Stimulated activated CD4-positive, alpha-beta T cell treated with anti-CD3 and anti-CD28 coated beads, Interleukin-15, amount 100 ng/mL, for 1 hour (primary cell): ENCODE measurements at regions not wholly inside any gene's neighbourhood (a gene's known extent, or its start where the extent isn't known, plus 50 kb on each side); places are given as distances from the start of the nearest gene placed in this dataset.
"Not testable (repeated sequence)": the region's sequence is repeated elsewhere in the genome, so short reads cannot be mapped to it uniquely, and the experiment has no call there.

ENCODE experiments used
- DNase-seq, 2 donors: peaks; one replicate each; pipeline ENCODE4 v3.0.0-alpha.2; 2020; ENCODE audit warnings: low read depth in 1 of 2, low spot score in 1 of 2

GRCh38 chr13:76297331-76297730 is 588.9 kb downstream of the KCTD12 start:
- DNase-seq = no peak

GRCh38 chr13:76296751-76297150 is 589.5 kb downstream of the KCTD12 start:
- DNase-seq = no peak

- DNase-seq = not testable (repeated sequence)
Measured at GRCh38 chr13:76295020-76295419, 591.2 kb downstream of the KCTD12 start.

- DNase-seq = no peak
Measured at GRCh38 chr13:76293751-76294150, 592.5 kb downstream of the KCTD12 start.

DNA sequence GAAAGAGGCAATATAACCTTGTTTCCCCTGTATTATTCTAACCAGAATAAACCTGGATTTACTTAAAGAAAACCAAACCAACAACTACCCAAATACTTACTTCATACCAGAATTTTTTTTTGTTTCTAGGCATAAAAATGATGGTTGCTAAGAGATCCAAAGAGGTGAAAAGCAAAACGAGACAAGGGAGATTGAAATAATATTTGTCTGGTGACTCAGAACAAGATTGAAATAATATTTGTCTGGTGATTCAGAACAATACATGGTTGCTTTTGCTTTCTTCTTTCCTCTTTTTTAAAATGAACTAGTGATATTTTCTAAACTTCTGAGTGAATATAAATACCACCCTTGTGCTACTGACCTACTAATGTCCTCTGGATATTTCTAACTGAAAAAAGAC is 592.9 kb downstream of the KCTD12 start:
- no peak for DNase-seq

DNA sequence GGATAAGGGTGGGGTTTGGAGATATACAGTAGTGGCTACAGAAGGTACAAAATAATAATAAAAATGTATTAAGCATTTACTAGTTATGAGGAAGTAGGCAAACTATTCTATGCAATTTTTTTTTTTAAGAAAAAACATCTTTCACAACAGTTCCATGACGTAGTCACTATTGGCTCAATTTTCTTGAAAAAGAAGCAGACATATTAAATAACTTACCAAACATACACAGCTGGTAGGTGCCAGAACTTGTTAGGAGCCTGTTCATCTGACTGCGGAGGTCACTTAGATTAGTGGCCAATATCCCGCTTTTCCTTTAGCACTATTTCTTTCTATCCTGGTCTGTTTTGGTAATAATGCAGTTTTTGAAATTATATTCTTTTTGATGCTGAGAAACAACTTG is 593.5 kb downstream of the KCTD12 start:
- DNase-seq = no peak

DNA sequence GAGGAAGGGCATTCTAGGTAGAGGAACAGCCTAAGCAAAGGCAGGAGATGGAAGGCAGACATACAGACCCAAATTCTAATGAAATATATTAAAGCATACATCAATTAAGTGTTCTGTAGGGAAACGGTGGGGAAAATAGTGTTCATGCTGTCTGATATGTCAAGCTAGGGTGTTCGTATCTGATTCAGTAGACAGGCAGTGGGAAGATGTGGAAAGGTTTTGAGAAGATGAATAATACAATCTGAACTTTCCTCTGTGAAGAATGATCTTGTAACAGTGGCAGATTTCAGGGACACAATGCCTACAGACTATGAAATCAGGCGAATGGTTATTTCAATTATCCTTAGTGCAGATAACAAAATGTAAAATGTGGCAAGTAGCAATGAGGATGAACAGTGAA is 594.2 kb downstream of the KCTD12 start:
- DNase-seq = no peak

DNA sequence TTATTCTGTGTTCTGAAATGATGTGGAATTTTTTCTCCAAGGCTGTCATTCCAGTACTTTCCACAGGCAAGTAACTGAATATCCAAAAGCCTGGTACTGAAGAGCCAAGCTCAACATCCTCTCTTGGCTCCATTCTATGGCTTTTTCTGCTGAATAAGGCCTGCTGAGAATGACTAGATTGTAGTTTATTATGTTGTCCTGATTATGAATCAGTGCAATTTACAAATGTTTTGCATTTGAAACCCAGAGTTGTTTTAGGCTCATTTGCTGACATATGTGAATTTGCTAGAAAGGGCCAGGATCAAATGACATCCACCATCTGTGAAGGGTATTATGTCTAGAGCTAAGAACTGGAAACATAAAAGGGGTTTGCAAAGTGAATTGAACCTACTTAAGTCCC is 596.6 kb downstream of the KCTD12 start:
- DNase-seq = no peak

DNA sequence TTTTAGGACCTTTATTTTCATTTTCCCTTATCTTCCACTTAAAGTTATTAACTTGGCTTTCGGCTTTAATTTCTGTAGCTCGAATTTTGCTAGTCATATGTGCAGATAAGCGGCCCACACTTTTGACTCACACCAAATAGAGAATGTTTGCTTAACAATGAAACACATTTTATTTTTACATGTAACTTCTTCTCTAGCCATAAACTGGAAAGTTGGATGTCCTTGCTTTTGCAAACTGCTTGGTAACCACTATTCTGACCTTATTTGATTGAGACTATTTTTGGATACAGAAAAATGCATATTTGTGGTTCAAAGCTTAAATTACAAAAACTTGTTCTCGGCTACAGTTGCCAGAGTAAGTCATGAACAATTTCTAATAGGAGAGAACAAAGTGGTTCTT is 600.0 kb downstream of the KCTD12 start:
- no peak for DNase-seq

DNA sequence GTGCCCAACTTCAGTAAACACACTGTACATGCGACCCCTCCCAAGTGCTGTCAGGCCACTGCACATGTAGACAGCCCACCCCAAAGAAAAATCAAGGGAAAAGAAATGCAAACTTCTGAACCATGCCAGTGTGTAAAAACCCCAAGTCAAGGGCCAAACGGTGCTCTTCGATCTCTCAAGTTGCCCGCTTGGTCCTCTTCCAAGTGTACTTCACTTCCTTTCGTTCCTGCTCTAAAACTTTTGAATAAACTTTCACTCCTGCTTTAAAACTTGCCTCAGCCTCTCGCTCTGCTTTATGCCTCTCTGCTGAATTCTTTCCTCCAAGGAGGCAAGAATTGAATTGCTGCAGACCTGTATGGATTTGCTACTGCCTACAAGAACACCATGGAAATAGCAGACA is 600.7 kb downstream of the KCTD12 start:
- no peak for DNase-seq

GRCh38 chr13:76279766-76280165 is 606.4 kb downstream of the KCTD12 start:
- DNase-seq = not testable (repeated sequence)

GRCh38 chr13:76271728-76272232 is 614.4 kb downstream of the KCTD12 start:
- no peak for DNase-seq

DNA sequence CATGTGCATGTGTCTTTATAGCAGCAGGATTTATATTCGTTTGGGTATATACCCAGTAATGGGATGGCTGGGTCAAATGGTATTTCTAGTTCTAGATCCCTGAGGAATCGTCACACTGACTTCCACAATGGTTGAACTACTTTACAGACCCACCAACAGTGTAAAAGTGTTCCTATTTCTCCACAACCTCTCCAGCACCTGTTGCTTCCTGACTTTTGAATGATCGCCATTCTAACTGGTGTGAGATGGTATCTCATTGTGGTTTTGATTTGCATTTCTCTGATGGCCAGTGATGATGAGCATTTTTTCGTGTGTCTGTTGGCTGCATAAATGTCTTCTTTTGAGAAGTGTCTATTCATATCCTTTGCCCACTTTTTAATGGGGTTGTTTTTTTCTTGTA is 617.9 kb downstream of the KCTD12 start:
- not testable (repeated sequence) for DNase-seq

GRCh38 chr13:76267216-76267615 is 619.0 kb downstream of the KCTD12 start:
- no peak for DNase-seq

DNA sequence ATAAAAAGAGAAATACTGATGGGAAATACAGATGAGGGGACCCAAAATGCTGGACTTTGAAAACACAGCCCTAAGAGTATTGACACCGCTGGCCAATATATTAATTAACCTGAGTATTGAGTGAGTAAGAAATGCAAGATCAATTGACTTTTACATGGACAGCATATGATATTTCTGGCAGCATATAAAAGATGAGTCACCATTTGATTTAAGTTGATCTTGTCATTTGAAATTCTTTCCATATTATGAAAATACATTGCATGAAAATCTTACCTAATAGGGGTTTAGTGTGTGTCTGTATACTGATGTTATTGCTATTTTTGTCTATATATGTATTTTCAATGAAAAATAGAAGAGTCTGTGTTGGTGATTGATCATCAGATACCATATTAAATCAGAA is 619.6 kb downstream of the KCTD12 start:
- no peak for DNase-seq

- DNase-seq = no peak
Measured at GRCh38 chr13:76250211-76250610, 614.1 kb downstream of the LMO7 start.

DNA sequence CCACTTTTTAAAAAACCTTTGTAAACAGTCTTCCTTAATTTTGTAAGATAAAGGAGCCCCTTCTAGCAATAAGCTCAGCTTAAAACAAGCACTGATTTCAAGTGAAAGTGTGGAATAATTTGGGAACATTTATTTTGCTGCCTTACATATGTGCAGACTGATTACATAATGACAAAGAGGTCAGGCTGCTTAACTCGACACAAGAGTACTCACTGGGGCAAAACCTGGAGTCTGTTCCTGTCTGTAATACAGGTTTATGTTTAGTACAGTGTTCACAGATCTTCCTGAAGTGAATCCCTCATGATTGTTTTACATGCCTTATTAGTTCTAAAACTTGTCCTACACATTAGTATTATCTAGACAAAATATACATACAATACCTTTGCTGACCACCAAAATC is 609.8 kb downstream of the LMO7 start:
- no peak for DNase-seq

- DNase-seq = no peak
Measured at GRCh38 chr13:76245211-76245610, 609.1 kb downstream of the LMO7 start.

DNA sequence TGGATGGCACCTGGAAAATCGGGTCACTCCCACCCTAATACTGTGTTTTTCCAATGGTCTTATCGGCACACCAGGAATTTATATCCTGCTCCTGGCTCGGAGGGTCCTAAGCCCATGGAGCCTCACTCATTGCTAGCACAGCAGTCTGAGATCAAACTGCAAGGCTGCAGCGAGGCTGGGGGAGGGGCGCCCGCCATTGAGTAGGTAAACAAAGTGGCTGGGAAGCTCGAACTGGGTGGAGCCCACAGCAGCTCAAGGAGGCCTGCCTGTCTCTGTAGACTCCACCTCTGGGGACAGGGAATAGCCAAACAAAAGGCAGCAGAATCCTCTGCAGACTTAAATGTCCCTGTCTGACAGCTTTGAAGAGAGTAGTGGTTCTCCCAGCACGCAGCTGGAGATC is 607.0 kb downstream of the LMO7 start:
- DNase-seq = not testable (repeated sequence)

GRCh38 chr13:76239031-76239680 is 603.0 kb downstream of the LMO7 start:
- no peak for DNase-seq

GRCh38 chr13:76231522-76232167 is 595.5 kb downstream of the LMO7 start:
- DNase-seq = no peak

DNA sequence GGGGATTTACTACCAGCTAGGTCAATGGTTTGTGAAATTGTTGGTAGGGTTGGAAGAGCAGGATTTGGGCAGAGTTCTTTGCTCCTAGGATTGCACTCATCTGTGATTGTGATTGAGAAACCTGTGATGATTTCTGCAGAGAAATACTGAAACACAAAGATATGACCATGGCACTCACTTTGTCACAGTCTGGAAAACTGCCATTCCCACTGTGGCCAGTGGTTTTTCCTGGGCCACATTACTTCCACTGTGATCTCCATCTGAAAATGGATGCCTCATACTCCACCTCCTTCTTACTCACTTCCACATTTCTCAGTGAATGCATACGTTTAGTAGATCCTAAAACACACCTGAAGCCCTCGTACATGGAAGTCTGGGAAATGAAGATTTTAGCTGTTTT is 593.2 kb downstream of the LMO7 start:
- no peak for DNase-seq

GRCh38 chr13:76226941-76227340 is 590.8 kb downstream of the LMO7 start:
- no peak for DNase-seq
